K562 (cell line): ENCODE measurements at regions not wholly inside any gene's neighbourhood (a gene's known extent, or its start where the extent isn't known, plus 50 kb on each side); places are given as distances from the start of the nearest gene placed in this dataset.

ENCODE experiments used
- ATAC-seq: fragments of 200-7000 bp; cut with Tn5 transposase; 3 replicates; pipeline ENCODE4 v1.9.1; 2020; ENCODE audit warnings: moderate library complexity
- BruUV-seq: library from RNA; stranded (reverse); fragments of 400-500 nt; replicated peaks from 2 replicates; lab custom pipeline; 2021; lab: Mats Ljungman, UMichigan
- CTCF ChIA-PET: fragments of 300-600 bp; formaldehyde crosslinking; extraction: SDS; loops from one replicate; lab custom pipeline; 2021; ENCODE audit warnings: low intra/inter-chr PET ratio; lab: Yijun Ruan, JAX
- POLR2A ChIA-PET: fragments of 300-600, 350-650 bp; sonication (Branson Sonifier 250); formaldehyde crosslinking; extraction: SDS; loops from one replicate; lab custom pipeline; 2021; ENCODE audit warnings: antibody characterized with exemption, inconsistent platforms; lab: Yijun Ruan, JAX
- DNase-seq, 4 experiments: peaks; one replicate each; pipeline versions ENCODE4 v3.0.0 to v3.0.0-alpha.2; 2011 to 2018; ENCODE audit warnings: low spot score in 3 of 4, mixed read lengths in 3 of 4; ENCODE audit errors: extremely low read depth in 1 of 4
- FAIRE-seq: peaks from 2 replicates; lab custom pipeline; 2011; peaks lifted over from hg19 to GRCh38; lab: Jason Lieb, UNC
- H2AFZ ChIP-seq: 2 replicates; pipeline ENCODE4 v1.6.0; 2011; ENCODE audit warnings: low read depth, low read length, control low read depth, inconsistent platforms
- H3K27ac ChIP-seq: fragments of 200-600 bp; 3 replicates; pipeline ENCODE4 v1.8.0; 2011; ENCODE audit warnings: low read depth, mild to moderate bottlenecking, control low read depth, inconsistent platforms, low read length, moderate library complexity, mixed read lengths; ENCODE audit errors: extremely low read depth
- H3K27me3 ChIP-seq, 2 experiments: fragments of 300-600 bp in 1 of 2; 2 replicates in 1 of 2; 3 replicates in 1 of 2; pipeline versions ENCODE4 v1.6.0 to v1.8.0; 2011; ENCODE audit warnings: inconsistent platforms in 2 of 2, low read length in 2 of 2, mild to moderate bottlenecking in 1 of 2, mixed read lengths in 1 of 2, moderate library complexity in 1 of 2; ENCODE audit not compliant: control insufficient read depth in 2 of 2, insufficient read depth in 2 of 2
- H3K36me3 ChIP-seq: fragments of 300-600 bp; 3 replicates; pipeline ENCODE4 v1.8.0; 2011; ENCODE audit warnings: mild to moderate bottlenecking, low read length, inconsistent platforms; ENCODE audit not compliant: control insufficient read depth, insufficient read depth
- H3K4me1 ChIP-seq, 2 experiments: fragments of 200-600 bp in 1 of 2; replicated peaks in 1 of 2; 2 replicates in 1 of 2; 3 replicates in 1 of 2; pipeline versions ENCODE4 v1.5.1 to v1.8.0; 2011; ENCODE audit warnings: inconsistent platforms in 2 of 2, low read length in 2 of 2, mild to moderate bottlenecking in 1 of 2, mixed read lengths in 1 of 2, moderate library complexity in 1 of 2; ENCODE audit not compliant: control insufficient read depth in 2 of 2, insufficient read depth in 2 of 2
- H3K4me2 ChIP-seq: 2 replicates; pipeline ENCODE4 v1.6.1; 2011; ENCODE audit warnings: low read length, control low read depth, inconsistent platforms, mixed read lengths; ENCODE audit not compliant: insufficient read depth
- H3K4me3 ChIP-seq: fragments of 200-600 bp; sonication (generic), shearing (Covaris generic); 2 replicates; pipeline ENCODE4 v1.5.1; 2016; ENCODE audit warnings: control low read depth, inconsistent platforms
- H3K79me2 ChIP-seq: fragments of 200-600 bp; 3 replicates; pipeline ENCODE4 v1.8.0; 2011; ENCODE audit warnings: low read length, inconsistent platforms; ENCODE audit not compliant: control insufficient read depth, insufficient read depth
- H3K9ac ChIP-seq, 2 experiments: 2 replicates each; pipeline versions ENCODE4 v1.6.0 to v1.6.1; 2011; ENCODE audit warnings: low read depth in 2 of 2, low read length in 2 of 2, control low read depth in 1 of 2, inconsistent platforms in 1 of 2, mild to moderate bottlenecking in 1 of 2, mixed read lengths in 1 of 2; ENCODE audit not compliant: insufficient read depth in 1 of 2
- H3K9me1 ChIP-seq: one replicate; pipeline ENCODE4 v1.6.0; 2011; ENCODE audit warnings: inconsistent platforms, mild to moderate bottlenecking, low read length, moderate library complexity; ENCODE audit not compliant: control insufficient read depth, insufficient read depth
- H3K9me3 ChIP-seq: replicated peaks from 2 replicates; pipeline ENCODE4 v1.5.1; 2011; ENCODE audit warnings: low read depth, low read length, inconsistent platforms; ENCODE audit not compliant: control insufficient read depth, insufficient read depth
- H4K20me1 ChIP-seq: replicated peaks from 2 replicates; pipeline ENCODE4 v1.6.1; 2011; ENCODE audit warnings: low read length, inconsistent platforms, mixed read lengths; ENCODE audit not compliant: control insufficient read depth, insufficient read depth
- CC2D1A ChIP-seq: fragments of 450-650 bp; IDR thresholded peaks from 2 replicates; pipeline ENCODE4 v1.6.1; 2017; ENCODE audit warnings: mild to moderate bottlenecking
- CHAMP1 ChIP-seq: fragments of 450-650 bp; IDR thresholded peaks from 2 replicates; pipeline ENCODE4 v1.6.1; 2016; ENCODE audit warnings: mild to moderate bottlenecking
- HDAC1 ChIP-seq, 2 experiments: fragments of 450-650 bp; IDR thresholded peaks; 2 replicates each; pipeline ENCODE4 v1.6.1; 2016 to 2017; ENCODE audit warnings: inconsistent platforms in 1 of 2, mild to moderate bottlenecking in 1 of 2, moderate library complexity in 1 of 2
- KDM5B ChIP-seq: fragments of 200-600 bp; sonication (generic); IDR thresholded peaks from 2 replicates; pipeline ENCODE4 v1.6.1; 2012; ENCODE audit warnings: low read depth, mild to moderate bottlenecking, moderate library complexity, low read length, control low read depth, inconsistent platforms; ENCODE audit not compliant: insufficient replicate concordance
- NELFE ChIP-seq: IDR thresholded peaks from 2 replicates; pipeline ENCODE4 v1.6.1; 2011; ENCODE audit warnings: mild to moderate bottlenecking; ENCODE audit not compliant: insufficient read depth, insufficient read length
- RAD51 ChIP-seq: fragments of 450-650 bp; IDR thresholded peaks from 2 replicates; pipeline ENCODE4 v1.7.1; 2016; ENCODE audit warnings: low read depth, mild to moderate bottlenecking, borderline replicate concordance
- SAFB ChIP-seq: fragments of 200-400 bp; formaldehyde crosslinking; IDR thresholded peaks from 2 replicates; pipeline ENCODE4 v1.6.1; 2017; ENCODE audit warnings: low read depth, low read length, borderline replicate concordance
- SNIP1 ChIP-seq: fragments of 450-650 bp; IDR thresholded peaks from 2 replicates; pipeline ENCODE4 v1.7.1; 2017; ENCODE audit warnings: low read depth, mild to moderate bottlenecking
- TEAD1 ChIP-seq, 2 experiments: fragments of 450-650 bp in 1 of 2; sonication (generic) in 1 of 2; formaldehyde crosslinking; IDR thresholded peaks; 2 replicates each; pipeline versions ENCODE4 v1.4.0 to v1.8.0; 2020 to 2022; ENCODE audit warnings: mild to moderate bottlenecking in 2 of 2, missing genetic modification reagents in 1 of 2
- THAP7 ChIP-seq: fragments of 250-450 bp; sonication (Bioruptor Pico); IDR thresholded peaks from 2 replicates; pipeline ENCODE4 v1.5.0; 2021
- U2AF1 ChIP-seq: fragments of 200-400 bp; formaldehyde crosslinking; optimal IDR thresholded peaks from 2 replicates; pipeline ENCODE3; 2017; ENCODE audit warnings: mild to moderate bottlenecking, low read depth, low read length, moderate library complexity
- ZNF174 ChIP-seq: fragments of 250-450 bp; sonication (Bioruptor Pico); IDR thresholded peaks from 2 replicates; pipeline ENCODE4 v1.4.0; 2020; ENCODE audit warnings: mild to moderate bottlenecking
- WGBS: fragments of 100-300 bp; shearing (Covaris generic); methylation state at CpG from one replicate; pipeline ENCODE4 v1.1.6; 2016; ENCODE audit warnings: low coverage, mixed read lengths; ENCODE audit not compliant: insufficient coverage; ENCODE audit errors: missing lambda C conversion rate; 5-methylcytosine and 5-hydroxymethylcytosine counted together
- in situ Hi-C: fragments of 300-500 bp; cut with MboI; formaldehyde crosslinking; loops from 4 replicates; pipeline ENCODE4 v1.15.0; 2018; ENCODE audit warnings: inconsistent platforms, mixed read lengths
- intact Hi-C: fragments of 100-400 bp; cut with micrococcal nuclease; formaldehyde crosslinking; loops from 2 replicates; pipeline ENCODE4 v1.14.2; 2022
- TF ChIP-seq, protein P1 (sequence below): fragments of 450-650 bp; IDR thresholded peaks from 2 replicates; pipeline ENCODE4 v1.6.1; 2016
- TF ChIP-seq, protein P2 (sequence below): sonication (generic); formaldehyde crosslinking; IDR thresholded peaks from 2 replicates; pipeline ENCODE4 v1.8.0; 2022; ENCODE audit warnings: missing genetic modification reagents, mild to moderate bottlenecking, borderline replicate concordance

GRCh38 chr2:145914716-145915115 lies 1394.8 kb upstream of the ZEB2 start:
- CTCF ChIA-PET = no interaction called here
- no peaks in the 10 kb centered on the region for H4K20me1 ChIP-seq
- no peaks in the 10 kb centered on the region for H3K9me3 ChIP-seq
- 4% methylated on average over 4 of the region's 4 CpGs for WGBS
- H3K9me1 ChIP-seq = no peaks in the 10 kb centered on the region
- DNase-seq (no peak), FAIRE-seq (no peak), ATAC-seq (no peak)
- no peaks in the 10 kb centered on the region for H3K27me3 ChIP-seq
- peak overlapping the region; percentile 38; the same call in 1 of the 2 replicates for H2AFZ ChIP-seq
- POLR2A ChIA-PET = no interaction called here
- H3K9ac ChIP-seq = no peak overlapping the region
- in situ Hi-C loops = no loop called here
- intact Hi-C loops = loop anchor here (10.0 kb wide), 1 partner anchor 160 kb away; no protein-coding TSS in a partner anchor
- H3K27ac ChIP-seq = no peak overlapping the region
- BruUV-seq = no TSS peak
- H3K4me1 ChIP-seq = no peaks in the 10 kb centered on the region
- no peaks in the 10 kb centered on the region for H3K36me3 ChIP-seq
- TF ChIP-seq SNIP1 = no peak
- TF ChIP-seq HDAC1 (IDR thresholded peaks at IDR 0.05) = no peak
- TF ChIP-seq TEAD1 (CRISPR knock-in tag; IDR thresholded peaks at IDR 0.05) = no peak
- no peak for TF ChIP-seq THAP7 (CRISPR knock-in tag)
- no peak for TF ChIP-seq ZNF174 (CRISPR knock-in tag)
- TF ChIP-seq RAD51 = no peak
- TF ChIP-seq SAFB = no peak
- no peak for TF ChIP-seq CHAMP1
- TF ChIP-seq KDM5B = no peak
- no peak for TF ChIP-seq U2AF1
- no peak for TF ChIP-seq CC2D1A
- TF ChIP-seq, protein P1, sequence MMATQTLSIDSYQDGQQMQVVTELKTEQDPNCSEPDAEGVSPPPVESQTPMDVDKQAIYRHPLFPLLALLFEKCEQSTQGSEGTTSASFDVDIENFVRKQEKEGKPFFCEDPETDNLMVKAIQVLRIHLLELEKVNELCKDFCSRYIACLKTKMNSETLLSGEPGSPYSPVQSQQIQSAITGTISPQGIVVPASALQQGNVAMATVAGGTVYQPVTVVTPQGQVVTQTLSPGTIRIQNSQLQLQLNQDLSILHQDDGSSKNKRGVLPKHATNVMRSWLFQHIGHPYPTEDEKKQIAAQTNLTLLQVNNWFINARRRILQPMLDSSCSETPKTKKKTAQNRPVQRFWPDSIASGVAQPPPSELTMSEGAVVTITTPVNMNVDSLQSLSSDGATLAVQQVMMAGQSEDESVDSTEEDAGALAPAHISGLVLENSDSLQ = no peak
- TF ChIP-seq, protein P2, sequence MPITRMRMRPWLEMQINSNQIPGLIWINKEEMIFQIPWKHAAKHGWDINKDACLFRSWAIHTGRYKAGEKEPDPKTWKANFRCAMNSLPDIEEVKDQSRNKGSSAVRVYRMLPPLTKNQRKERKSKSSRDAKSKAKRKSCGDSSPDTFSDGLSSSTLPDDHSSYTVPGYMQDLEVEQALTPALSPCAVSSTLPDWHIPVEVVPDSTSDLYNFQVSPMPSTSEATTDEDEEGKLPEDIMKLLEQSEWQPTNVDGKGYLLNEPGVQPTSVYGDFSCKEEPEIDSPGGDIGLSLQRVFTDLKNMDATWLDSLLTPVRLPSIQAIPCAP (CRISPR knock-in tag) = no peak
- no peak for TF ChIP-seq NELFE
- TF ChIP-seq, all 486 proteins: peak for 0
- no peak overlapping the region for H3K4me2 ChIP-seq
- H3K4me3 ChIP-seq = no peak overlapping the region
- no peaks in the 10 kb centered on the region for H3K79me2 ChIP-seq
